ENCODE measurements at regions not wholly inside any gene's neighbourhood (a gene's known extent, or its start where the extent isn't known, plus 50 kb on each side); places are given as distances from the start of the nearest gene placed in this dataset.

- no peak for TF ChIP-seq CTCF (conservative IDR thresholded peaks at IDR 0.05; ENCODE audit: low read depth, low read length)
- H3K4me3 ChIP-seq (ENCODE audit: low read depth, low read length): no peak overlapping the region
- DNase-seq (ENCODE audit: low read depth): no peak
These were observed 131.9 kb upstream of the B3GALT2 start for GRCh38 chr1:193318347-193318746.

- DNase-seq (ENCODE audit: low read depth): no peak
- TF ChIP-seq CTCF (conservative IDR thresholded peaks at IDR 0.05; ENCODE audit: low read depth, low read length): no peak
- no peak overlapping the region for H3K4me3 ChIP-seq (ENCODE audit: low read depth, low read length)
These were observed 127.1 kb upstream of the B3GALT2 start for GRCh38 chr1:193313354-193314140.

- no peak overlapping the region for H3K4me3 ChIP-seq (ENCODE audit: low read depth, low read length)
- TF ChIP-seq CTCF (conservative IDR thresholded peaks at IDR 0.05; ENCODE audit: low read depth, low read length): no peak
- DNase-seq (ENCODE audit: low read depth): no peak
These were observed 126.0 kb upstream of the B3GALT2 start for GRCh38 chr1:193312432-193312831.

DNA sequence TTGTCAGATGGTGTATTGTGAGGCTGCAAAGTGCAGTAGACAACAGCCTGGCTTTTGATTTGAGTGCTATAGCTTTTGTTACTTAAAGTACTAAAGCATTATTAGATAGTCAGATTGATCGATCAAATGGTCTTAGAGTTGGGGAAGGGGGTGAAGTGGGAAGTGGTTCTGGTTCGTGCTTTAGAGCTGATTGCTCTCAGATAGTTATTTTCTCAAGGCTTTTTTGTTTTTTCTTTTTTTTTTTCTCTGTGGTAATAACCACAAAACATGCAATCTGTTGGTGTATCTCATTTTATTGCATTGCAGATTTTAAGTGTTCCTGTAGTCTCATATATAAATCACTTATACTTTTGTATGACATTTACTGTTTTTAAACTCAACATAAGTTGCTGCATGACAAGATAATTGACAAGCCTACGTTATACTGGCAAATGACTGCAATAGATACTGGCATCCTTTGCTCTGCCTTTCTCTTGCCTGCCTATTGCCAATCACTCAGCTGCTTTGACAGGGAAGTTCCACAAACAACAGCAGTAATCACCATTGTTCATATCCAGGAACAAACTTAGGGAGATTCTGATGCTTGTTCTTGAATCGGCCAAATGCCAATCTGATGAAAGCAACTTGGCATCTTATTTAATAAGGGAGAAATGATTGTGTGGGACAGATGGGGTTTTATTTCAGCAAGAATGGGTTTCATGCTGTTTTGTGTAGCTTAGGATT is 125.0 kb upstream of the B3GALT2 start:
- no peak overlapping the region for H3K4me3 ChIP-seq (ENCODE audit: low read depth, low read length)
- DNase-seq (ENCODE audit: low read depth): no peak
- TF ChIP-seq CTCF (conservative IDR thresholded peaks at IDR 0.05; ENCODE audit: low read depth, low read length): no peak

GRCh38 chr1:193310564-193310963 is 124.2 kb upstream of the B3GALT2 start:
- no peak for DNase-seq (ENCODE audit: low read depth)
- TF ChIP-seq CTCF (conservative IDR thresholded peaks at IDR 0.05; ENCODE audit: low read depth, low read length): no peak
- H3K4me3 ChIP-seq (ENCODE audit: low read depth, low read length): no peak overlapping the region

DNA sequence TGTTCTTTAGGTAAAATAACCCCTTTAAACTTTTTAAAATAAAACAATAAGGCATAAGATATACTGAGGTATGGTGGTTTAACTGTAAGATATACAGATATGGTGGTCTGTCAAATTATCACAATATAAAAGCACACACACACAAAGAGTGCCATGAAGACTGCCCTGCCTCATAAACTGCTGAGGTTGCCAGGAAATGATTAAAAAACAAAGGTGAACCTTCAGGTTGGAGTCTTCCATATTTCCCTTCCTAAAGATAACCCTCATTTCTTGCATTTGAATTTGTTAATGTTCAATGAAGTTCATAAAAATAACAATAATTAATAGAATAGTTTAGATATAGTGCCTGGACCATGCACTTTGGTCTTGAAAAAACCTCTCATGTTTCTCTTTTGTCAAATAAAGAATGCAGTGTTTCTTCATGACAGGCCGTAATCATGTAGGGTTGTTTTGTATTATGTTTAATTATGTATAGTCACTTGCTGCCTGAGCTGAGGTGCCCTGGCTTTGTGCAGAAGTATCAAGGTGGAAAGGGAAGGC is 123.6 kb upstream of the B3GALT2 start:
- H3K4me3 ChIP-seq (ENCODE audit: low read depth, low read length): no peak overlapping the region
- no peak for TF ChIP-seq CTCF (conservative IDR thresholded peaks at IDR 0.05; ENCODE audit: low read depth, low read length)
- no peak for DNase-seq (ENCODE audit: low read depth)

All from epithelial cell of proximal tubule (primary cell).